SK-MEL-5 (cell line): ENCODE measurements at regions not wholly inside any gene's neighbourhood (a gene's known extent, or its start where the extent isn't known, plus 50 kb on each side); places are given as distances from the start of the nearest gene placed in this dataset.
"Not testable (repeated sequence)": the region's sequence is repeated elsewhere in the genome, so short reads cannot be mapped to it uniquely, and the experiment has no call there.

ENCODE experiments used
- DNase-seq: peaks from one replicate; pipeline ENCODE4 v3.0.0-alpha.2; 2016; ENCODE audit warnings: low read depth, low spot score
- in situ Hi-C: cut with HindIII; loops from 2 replicates; pipeline ENCODE4 v1.10.0; 2016; ENCODE audit warnings: low sequenced_read_pairs, high pct_unique_total_duplicates, low pct_unique_long_range_greater_than_20kb

DNA sequence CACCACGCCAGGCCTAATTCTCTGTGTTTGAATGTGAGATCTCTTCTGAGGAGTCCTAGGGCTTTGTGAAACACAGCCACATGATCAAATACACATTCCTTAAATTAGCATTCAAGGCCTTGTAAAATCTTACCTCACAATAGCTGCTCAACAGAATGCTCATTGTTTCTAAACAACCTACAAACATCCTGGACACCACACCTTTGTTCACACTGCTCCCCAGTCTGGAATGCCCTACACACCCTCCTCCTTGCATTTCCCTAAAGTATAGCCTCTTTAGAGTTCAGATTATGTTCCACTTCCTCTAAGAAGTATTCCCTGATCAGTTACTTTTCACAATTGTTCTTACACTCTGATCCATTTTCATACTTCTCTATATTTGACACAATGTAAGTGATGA lies 110.6 kb downstream of the AGTR2 start:
- in situ Hi-C loops = no loop called here
- no peak for DNase-seq

DNA sequence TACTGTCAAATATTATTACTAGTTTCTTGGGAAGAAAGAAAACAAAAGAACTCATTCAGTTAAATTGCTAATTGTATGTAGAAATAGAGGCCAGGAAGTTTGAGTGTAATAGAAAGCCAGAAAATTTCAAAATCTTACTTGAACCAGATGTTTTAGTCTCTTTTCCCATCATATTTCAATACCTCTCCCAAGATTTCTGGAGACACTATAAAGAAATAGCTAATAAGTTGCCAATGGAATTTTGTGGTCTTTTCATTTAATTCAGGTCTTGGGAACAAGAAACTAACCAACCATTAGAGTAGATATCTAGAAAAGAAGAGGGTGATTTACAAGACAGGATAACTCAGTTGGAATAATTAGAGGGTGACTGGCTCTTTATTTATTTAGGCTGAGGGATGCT lies 112.2 kb downstream of the AGTR2 start:
- in situ Hi-C loops = no loop called here
- no peak for DNase-seq

GRCh38 chrX:116284400-116284799 lies 113.9 kb downstream of the AGTR2 start:
- in situ Hi-C loops = no loop called here
- no peak for DNase-seq

DNA sequence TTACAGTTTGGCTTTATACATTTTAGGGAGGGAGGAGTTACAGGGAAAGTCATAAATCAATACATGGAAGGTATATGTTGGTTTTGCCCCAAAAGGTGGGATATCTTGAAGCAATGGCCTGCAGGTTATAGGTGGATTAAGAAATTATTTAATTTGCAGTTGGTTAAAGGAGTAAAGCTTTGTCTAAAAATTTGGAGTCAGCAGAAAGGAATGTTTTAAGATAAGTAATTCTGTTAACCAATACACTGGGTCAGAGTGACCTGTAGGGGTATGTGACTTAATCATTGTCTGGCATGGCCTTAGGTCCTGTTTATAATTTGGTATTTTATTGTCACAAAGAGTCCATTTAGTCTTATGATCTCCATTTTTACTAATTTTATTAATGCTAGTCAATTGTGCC lies 115.0 kb downstream of the AGTR2 start:
- no peak for DNase-seq
- in situ Hi-C loops = no loop called here

- no peak for DNase-seq
- in situ Hi-C loops = no loop called here
Measured at GRCh38 chrX:116289592-116289991, 119.0 kb downstream of the AGTR2 start.

DNA sequence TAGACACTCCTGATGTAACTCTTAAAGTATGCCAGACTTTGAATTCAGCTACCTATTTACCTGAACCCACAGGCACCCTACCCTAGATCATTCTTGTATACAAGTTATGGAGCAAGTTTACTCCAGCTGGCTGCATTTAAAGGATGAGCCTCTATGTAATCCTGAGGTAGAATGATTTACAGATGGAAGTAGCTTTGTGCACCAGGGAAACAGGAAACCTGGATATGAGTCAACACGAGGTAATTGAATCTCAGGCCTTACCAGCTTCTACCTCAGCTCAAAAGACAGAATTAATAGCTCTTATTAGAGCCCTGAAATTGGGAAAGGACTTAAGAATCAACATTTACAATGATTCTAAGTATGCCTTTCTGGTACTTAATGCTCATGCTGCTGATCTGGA lies 119.8 kb downstream of the AGTR2 start:
- in situ Hi-C loops = no loop called here
- DNase-seq = no peak

DNA sequence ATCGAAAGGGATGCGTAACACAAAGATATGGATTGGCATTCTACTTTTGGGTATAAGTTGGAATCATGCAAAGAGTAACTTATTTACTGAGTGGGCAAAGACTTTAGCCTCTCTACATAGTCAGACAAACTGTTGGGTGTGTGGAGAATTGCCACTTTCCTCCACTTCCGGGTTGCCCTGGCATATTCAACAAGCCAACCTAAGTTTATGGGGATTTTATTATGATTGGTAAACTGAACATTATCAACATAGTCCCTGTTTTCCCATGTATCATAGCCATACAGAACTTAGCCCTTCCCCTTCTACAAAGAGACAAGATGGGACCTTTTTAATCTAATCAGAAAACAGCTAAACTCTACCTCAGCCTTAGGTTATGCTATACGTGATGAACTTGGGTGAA lies 121.6 kb downstream of the AGTR2 start:
- in situ Hi-C loops = no loop called here
- DNase-seq = no peak

- in situ Hi-C loops = no loop called here
- no peak for DNase-seq
Measured at GRCh38 chrX:116298956-116299355, 128.4 kb downstream of the AGTR2 start.

- DNase-seq = no peak
- in situ Hi-C loops = no loop called here
Measured at GRCh38 chrX:116306218-116306617, 130.2 kb upstream of the SLC6A14 start.

- peak; percentile 63 for DNase-seq
Measured at GRCh38 chrX:116317409-116317808, 119.0 kb upstream of the SLC6A14 start.

DNA sequence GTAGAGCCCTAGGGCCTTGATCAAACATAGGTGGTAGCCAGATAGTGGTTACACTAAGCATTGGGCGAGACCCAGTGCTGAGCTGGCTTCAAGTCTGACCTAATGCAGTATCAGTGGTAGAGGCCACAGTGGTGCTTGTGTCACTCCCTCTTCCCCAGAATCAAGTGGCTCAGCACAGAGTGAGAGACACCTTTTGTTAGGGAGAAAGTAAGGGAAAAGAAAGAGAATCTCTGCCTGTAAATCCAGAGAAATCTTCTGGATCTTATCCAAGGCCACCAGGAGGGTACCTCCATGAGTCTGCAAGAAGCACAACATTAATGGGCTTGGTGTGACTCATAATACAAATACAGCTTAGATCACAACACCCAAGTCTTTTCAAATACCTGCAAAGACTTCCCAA lies 117.7 kb upstream of the SLC6A14 start:
- in situ Hi-C loops = no loop called here
- DNase-seq = no peak

More at GRCh38 chrX:116317409-116317808, 119.0 kb upstream of the SLC6A14 start:
- in situ Hi-C loops = no loop called here

- no peak for DNase-seq
- in situ Hi-C loops = no loop called here
Measured at GRCh38 chrX:116321711-116322110, 114.7 kb upstream of the SLC6A14 start.

DNA sequence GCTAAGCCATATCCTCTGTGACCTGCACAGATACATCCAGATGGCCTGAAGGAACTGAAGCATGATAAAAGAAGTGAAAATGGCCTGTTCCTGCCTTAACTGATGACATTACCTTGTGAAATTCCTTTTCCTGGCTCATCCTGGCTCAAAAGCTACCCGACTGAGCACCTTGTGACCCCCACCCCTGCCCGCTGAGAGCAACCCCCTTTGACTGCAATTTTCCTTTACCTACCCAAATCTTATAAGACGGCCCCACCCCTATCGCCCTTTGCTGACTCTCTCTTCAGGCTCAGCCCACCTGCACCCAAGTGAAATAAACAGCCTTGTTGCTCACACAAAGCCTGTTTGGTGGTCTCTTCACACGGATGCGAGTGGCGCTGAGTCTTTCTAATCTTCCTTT lies 104.4 kb upstream of the SLC6A14 start:
- in situ Hi-C loops, DNase-seq: not testable (repeated sequence)

DNA sequence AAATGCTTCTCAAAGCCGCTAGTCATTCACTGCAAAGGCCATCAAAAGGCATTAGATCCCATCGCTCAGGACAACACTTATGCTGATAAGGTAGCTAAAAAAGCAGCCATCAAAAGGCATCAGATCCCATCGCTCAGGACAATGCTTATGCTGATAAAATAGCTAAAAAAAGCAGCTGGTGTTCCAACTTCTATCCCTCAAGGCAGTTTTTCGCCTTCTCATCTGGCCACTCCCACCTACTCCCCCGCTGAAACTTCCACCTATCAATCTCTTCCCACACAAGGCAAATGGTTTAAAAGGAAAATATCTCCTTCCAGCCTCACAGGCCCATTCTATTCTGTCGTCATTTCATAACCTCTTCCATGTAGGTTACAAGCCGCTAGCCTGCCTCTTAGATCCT lies 101.6 kb upstream of the SLC6A14 start:
- DNase-seq, in situ Hi-C loops: not testable (repeated sequence)

- no peak for DNase-seq
- in situ Hi-C loops = no loop called here
Measured at GRCh38 chrX:116339407-116339806, 97.0 kb upstream of the SLC6A14 start.

- DNase-seq = no peak
- in situ Hi-C loops = no loop called here
Measured at GRCh38 chrX:116342903-116343302, 93.5 kb upstream of the SLC6A14 start.

- in situ Hi-C loops = no loop called here
- no peak for DNase-seq
Measured at GRCh38 chrX:116345958-116346357, 90.4 kb upstream of the SLC6A14 start.

- DNase-seq = no peak
- in situ Hi-C loops = no loop called here
Measured at GRCh38 chrX:116357329-116357728, 79.1 kb upstream of the SLC6A14 start.

GRCh38 chrX:116378961-116379360 lies 57.4 kb upstream of the SLC6A14 start:
- DNase-seq = no peak
- in situ Hi-C loops = no loop called here

GRCh38 chrX:116379854-116380253 lies 56.6 kb upstream of the SLC6A14 start:
- no peak for DNase-seq
- in situ Hi-C loops = no loop called here
